ENCODE measurements at regions not wholly inside any gene's neighbourhood (a gene's known extent, or its start where the extent isn't known, plus 50 kb on each side); places are given as distances from the start of the nearest gene placed in this dataset.

- TF ChIP-seq CTCF (IDR thresholded peaks at IDR 0.05) (no peak), POLR2A (IDR thresholded peaks at IDR 0.05) (no peak)
Measured at GRCh38 chr18:53735526-53735925, 488.9 kb downstream of the MBD2 start.
